HepG2 (cell line): ENCODE measurements at regions not wholly inside any gene's neighbourhood (a gene's known extent, or its start where the extent isn't known, plus 50 kb on each side); places are given as distances from the start of the nearest gene placed in this dataset.

Experiments used
- ADNP ChIP-seq: sonication (generic); formaldehyde crosslinking; IDR thresholded peaks from 2 replicates; pipeline ENCODE4 v1.4.0; 2020; ENCODE audit warnings: missing genetic modification reagents
- AHR ChIP-seq: IDR thresholded peaks from 2 replicates; pipeline ENCODE4 v1.6.1; 2018; ENCODE audit warnings: missing genetic modification reagents, missing compliant biosample characterization
- ATF7 ChIP-seq, 2 experiments: fragments of 450-650 bp in 1 of 2; sonication (generic) in 1 of 2; formaldehyde crosslinking in 1 of 2; IDR thresholded peaks; 2 replicates each; pipeline versions ENCODE4 v1.4.0 to v1.6.1; 2016 to 2020; ENCODE audit warnings: antibody characterized with exemption in 1 of 2, mild to moderate bottlenecking in 1 of 2, missing genetic modification reagents in 1 of 2
- DMAP1 ChIP-seq: IDR thresholded peaks from 2 replicates; pipeline ENCODE4 v1.6.1; 2016
- FOXP4 ChIP-seq: sonication (generic); formaldehyde crosslinking; IDR thresholded peaks from 2 replicates; pipeline ENCODE4 v1.4.0; 2020; ENCODE audit warnings: missing genetic modification reagents
- HOMEZ ChIP-seq: IDR thresholded peaks from 2 replicates; pipeline ENCODE4 v1.6.1; 2016; ENCODE audit warnings: low read depth
- KLF11 ChIP-seq: IDR thresholded peaks from 2 replicates; pipeline ENCODE4 v1.6.1; 2016; ENCODE audit warnings: missing compliant biosample characterization
- KLF9 ChIP-seq: IDR thresholded peaks from 2 replicates; pipeline ENCODE4 v1.6.1; 2016; ENCODE audit warnings: low read depth
- MIER2 ChIP-seq: IDR thresholded peaks from 2 replicates; pipeline ENCODE4 v1.6.1; 2016; ENCODE audit warnings: missing biosample characterization, missing genetic modification reagents
- RFXAP ChIP-seq: sonication (generic); formaldehyde crosslinking; IDR thresholded peaks from 2 replicates; pipeline ENCODE4 v1.4.0; 2020; ENCODE audit warnings: missing genetic modification reagents, borderline replicate concordance
- RNF219 ChIP-seq: sonication (generic); formaldehyde crosslinking; IDR thresholded peaks from 2 replicates; pipeline ENCODE4 v1.5.0; 2020; ENCODE audit warnings: mild to moderate bottlenecking, missing genetic modification reagents
- SMAD1 ChIP-seq: sonication (generic); formaldehyde crosslinking; IDR thresholded peaks from 2 replicates; pipeline ENCODE4 v1.4.0; 2020; ENCODE audit warnings: missing genetic modification reagents, low read depth, mild to moderate bottlenecking, borderline replicate concordance
- SMAD3 ChIP-seq: sonication (generic); formaldehyde crosslinking; IDR thresholded peaks from 2 replicates; pipeline ENCODE4 v1.4.0; 2020; ENCODE audit warnings: missing genetic modification reagents
- SP2 ChIP-seq: sonication (generic); formaldehyde crosslinking; IDR thresholded peaks from 2 replicates; pipeline ENCODE4 v1.5.1; 2020; ENCODE audit warnings: mild to moderate bottlenecking, missing genetic modification reagents
- SRY ChIP-seq: sonication (generic); formaldehyde crosslinking; IDR thresholded peaks from 2 replicates; pipeline ENCODE4 v1.8.0; 2022; ENCODE audit warnings: mild to moderate bottlenecking, missing genetic modification reagents
- TBL1XR1 ChIP-seq: fragments of 150-350 bp; IDR thresholded peaks from 2 replicates; pipeline ENCODE4 v1.6.1; 2014; ENCODE audit warnings: borderline replicate concordance, low read length; ENCODE audit not compliant: partially characterized antibody
- TEAD2 ChIP-seq: sonication (generic); formaldehyde crosslinking; IDR thresholded peaks from 2 replicates; pipeline ENCODE4 v1.9.0; 2021; ENCODE audit warnings: missing genetic modification reagents
- TGIF2 ChIP-seq: IDR thresholded peaks from 2 replicates; pipeline ENCODE4 v1.6.1; 2016; ENCODE audit warnings: control low read depth, missing compliant biosample characterization
- ZMAT5 ChIP-seq: sonication (generic); formaldehyde crosslinking; IDR thresholded peaks from 2 replicates; pipeline ENCODE4 v1.5.0; 2020; ENCODE audit warnings: mild to moderate bottlenecking, low read depth, missing genetic modification reagents, borderline replicate concordance
- ZMYM4 ChIP-seq: sonication (generic); formaldehyde crosslinking; IDR thresholded peaks from 2 replicates; pipeline ENCODE4 v1.8.1; 2023; ENCODE audit warnings: mild to moderate bottlenecking, missing genetic modification reagents
- ZNF10 ChIP-seq: sonication (generic); formaldehyde crosslinking; IDR thresholded peaks from 2 replicates; pipeline ENCODE4 v1.4.0; 2020; ENCODE audit warnings: mild to moderate bottlenecking, low read depth, missing genetic modification reagents, borderline replicate concordance
- ZNF430 ChIP-seq: sonication (generic); formaldehyde crosslinking; IDR thresholded peaks from 2 replicates; pipeline ENCODE4 v1.9.0; 2021; ENCODE audit warnings: mild to moderate bottlenecking, missing genetic modification reagents
- ZNF580 ChIP-seq: IDR thresholded peaks from 2 replicates; pipeline ENCODE4 v1.6.1; 2016; ENCODE audit warnings: low read depth, borderline replicate concordance
- ZSCAN30 ChIP-seq: sonication (generic); formaldehyde crosslinking; IDR thresholded peaks from 2 replicates; pipeline ENCODE4 v1.5.0; 2020; ENCODE audit warnings: mild to moderate bottlenecking, missing genetic modification reagents

- TF ChIP-seq RNF219 (CRISPR knock-in tag) (no peak), SMAD3 (CRISPR knock-in tag) (0 out of 2 replicates have a peak, but pooled peaks have one; percentile 13), ZNF580 (no peak), AHR (CRISPR knock-in tag) (no peak), MIER2 (peak; percentile 12; the same call in 1 of the 2 replicates), RFXAP (CRISPR knock-in tag) (0 out of 2 replicates have a peak, but pooled peaks have one; percentile 8), ZMYM4 (CRISPR knock-in tag) (no peak), ZMAT5 (no peak), TGIF2 (peak; percentile 81), DMAP1 (CRISPR knock-in tag) (peak; percentile 57; the same call in 1 of the 2 replicates), KLF11 (CRISPR knock-in tag) (no peak), SMAD1 (CRISPR knock-in tag) (no peak), ADNP (CRISPR knock-in tag) (no peak), TBL1XR1 (no peak), FOXP4 (CRISPR knock-in tag) (no peak), ZSCAN30 (CRISPR knock-in tag) (0 out of 2 replicates have a peak, but pooled peaks have one; percentile 25), ATF7 (IDR thresholded peaks at IDR 0.05) (no peak), ATF7 (CRISPR knock-in tag; IDR thresholded peaks at IDR 0.05) (no peak), ZNF430 (CRISPR knock-in tag) (peak; percentile 61; the same call in 1 of the 2 replicates), HOMEZ (CRISPR knock-in tag) (0 out of 2 replicates have a peak, but pooled peaks have one; percentile 19), ZNF10 (CRISPR knock-in tag) (no peak), KLF9 (CRISPR knock-in tag) (no peak), SRY (CRISPR knock-in tag) (no peak; the same call in 1 of the 2 replicates), TEAD2 (no peak), SP2 (CRISPR knock-in tag) (no peak)
Measured at GRCh38 chr7:130912862-130913638, 179.0 kb upstream of the KLF14 start (continued).
